C4-2B (cell line): ENCODE measurements at regions not wholly inside any gene's neighbourhood (a gene's known extent, or its start where the extent isn't known, plus 50 kb on each side); places are given as distances from the start of the nearest gene placed in this dataset.

Experiments used
- H3K27ac ChIP-seq: fragments of 450-650 bp; 2 replicates; pipeline ENCODE4 v1.5.1; 2017
- ZFX ChIP-seq: fragments of 450-650 bp; IDR thresholded peaks from 2 replicates; pipeline ENCODE4 v1.6.1; 2017
- TF ChIP-seq, protein P1 (sequence below): fragments of 450-650 bp; conservative IDR thresholded peaks from 2 replicates; pipeline ENCODE4 v1.5.1; 2017; ENCODE audit warnings: mild to moderate bottlenecking

DNA sequence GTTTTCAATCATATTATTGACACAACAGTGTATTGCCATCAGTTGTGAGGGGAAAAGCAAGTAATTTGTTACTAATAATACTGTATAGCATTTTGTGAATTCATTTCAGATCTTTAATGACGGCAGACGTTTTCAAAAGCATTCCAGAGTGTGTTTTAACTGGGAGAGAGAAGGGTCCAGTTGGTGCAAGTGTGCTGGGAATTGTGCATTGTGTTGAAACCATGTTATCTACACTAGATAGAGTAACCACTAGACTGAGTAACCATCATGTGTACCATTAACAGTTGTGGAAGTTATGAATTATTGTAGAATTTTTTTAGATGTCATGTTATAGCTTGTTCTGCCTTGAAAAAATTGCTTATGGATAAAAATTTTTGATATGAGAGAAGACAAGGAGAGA is 104.5 kb upstream of the VEGFC start:
- no peak overlapping the region for H3K27ac ChIP-seq

DNA sequence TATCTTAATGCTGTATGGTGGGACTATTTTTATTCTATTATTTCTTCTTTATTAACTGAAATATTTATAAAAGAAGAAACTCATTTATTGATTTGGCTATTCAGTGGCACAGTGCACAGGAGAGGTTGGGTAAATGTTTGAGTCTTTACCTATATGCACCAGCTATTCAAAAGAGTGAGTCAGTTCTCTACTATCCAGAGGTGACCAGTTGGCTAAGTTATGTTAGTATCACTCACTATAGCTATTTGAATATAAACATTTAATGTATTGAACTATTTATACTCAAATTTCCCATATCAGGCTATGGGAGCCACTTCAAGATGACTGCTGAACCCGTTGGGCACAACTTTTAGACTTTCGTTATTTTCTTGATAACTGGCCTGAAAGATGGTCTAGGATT is 106.1 kb upstream of the VEGFC start:
- TF ChIP-seq, protein P1, sequence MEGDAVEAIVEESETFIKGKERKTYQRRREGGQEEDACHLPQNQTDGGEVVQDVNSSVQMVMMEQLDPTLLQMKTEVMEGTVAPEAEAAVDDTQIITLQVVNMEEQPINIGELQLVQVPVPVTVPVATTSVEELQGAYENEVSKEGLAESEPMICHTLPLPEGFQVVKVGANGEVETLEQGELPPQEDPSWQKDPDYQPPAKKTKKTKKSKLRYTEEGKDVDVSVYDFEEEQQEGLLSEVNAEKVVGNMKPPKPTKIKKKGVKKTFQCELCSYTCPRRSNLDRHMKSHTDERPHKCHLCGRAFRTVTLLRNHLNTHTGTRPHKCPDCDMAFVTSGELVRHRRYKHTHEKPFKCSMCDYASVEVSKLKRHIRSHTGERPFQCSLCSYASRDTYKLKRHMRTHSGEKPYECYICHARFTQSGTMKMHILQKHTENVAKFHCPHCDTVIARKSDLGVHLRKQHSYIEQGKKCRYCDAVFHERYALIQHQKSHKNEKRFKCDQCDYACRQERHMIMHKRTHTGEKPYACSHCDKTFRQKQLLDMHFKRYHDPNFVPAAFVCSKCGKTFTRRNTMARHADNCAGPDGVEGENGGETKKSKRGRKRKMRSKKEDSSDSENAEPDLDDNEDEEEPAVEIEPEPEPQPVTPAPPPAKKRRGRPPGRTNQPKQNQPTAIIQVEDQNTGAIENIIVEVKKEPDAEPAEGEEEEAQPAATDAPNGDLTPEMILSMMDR: no peak
- H3K27ac ChIP-seq: no peak overlapping the region

More for the DNA sequence above, 104.5 kb upstream of the VEGFC start:
- TF ChIP-seq, protein P1: no peak
- TF ChIP-seq ZFX: no peak

DNA sequence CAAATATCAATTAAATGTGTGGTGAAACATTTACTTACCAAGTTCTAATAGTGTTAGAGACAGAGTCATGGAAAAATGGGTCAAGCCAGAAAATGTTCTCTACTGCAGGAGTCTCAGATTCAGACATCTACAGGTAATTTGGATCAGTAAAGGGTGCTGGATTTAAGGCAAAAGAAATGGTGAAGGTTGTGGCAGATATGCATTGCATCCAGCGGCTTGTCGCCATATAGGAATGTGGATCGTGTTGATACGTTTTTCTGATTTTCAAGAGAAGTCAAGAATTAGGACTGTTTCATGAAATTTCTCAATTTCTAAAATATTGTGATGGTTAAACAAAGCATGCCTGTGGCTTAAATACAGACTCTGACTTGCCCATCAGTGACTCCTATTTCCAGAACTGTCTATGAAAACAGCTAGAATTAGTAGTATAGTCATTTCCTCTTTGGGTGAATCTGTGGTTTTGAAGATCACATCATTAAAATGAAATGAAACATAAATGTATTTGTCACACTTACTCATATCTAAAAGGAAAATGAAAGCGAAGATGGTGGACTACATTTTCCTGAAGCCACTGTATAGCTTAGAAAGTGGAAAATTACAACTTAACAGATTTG is 110.1 kb upstream of the VEGFC start:
- no peak overlapping the region for H3K27ac ChIP-seq
- TF ChIP-seq, protein P1: no peak
- TF ChIP-seq ZFX: no peak

DNA sequence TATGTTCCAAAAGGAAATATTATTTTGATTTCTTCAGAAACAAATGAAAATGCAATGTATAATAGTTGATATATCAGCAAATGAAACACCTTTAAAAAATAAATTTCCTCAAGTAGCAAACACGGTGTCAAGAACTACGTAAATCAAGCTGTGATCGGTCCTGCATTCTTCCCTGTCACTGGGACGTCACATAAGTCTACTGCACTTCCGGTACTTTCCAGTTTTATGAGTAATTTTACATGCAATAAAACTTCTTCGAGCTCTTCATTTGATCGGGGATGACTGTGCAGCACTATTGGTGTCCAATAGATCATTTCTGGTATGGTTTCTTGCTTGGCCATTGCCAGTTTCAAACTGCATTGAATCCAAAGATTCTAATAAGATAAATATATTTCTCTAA is 114.0 kb upstream of the VEGFC start:
- TF ChIP-seq, protein P1: no peak
- TF ChIP-seq ZFX: no peak
- no peak overlapping the region for H3K27ac ChIP-seq

DNA sequence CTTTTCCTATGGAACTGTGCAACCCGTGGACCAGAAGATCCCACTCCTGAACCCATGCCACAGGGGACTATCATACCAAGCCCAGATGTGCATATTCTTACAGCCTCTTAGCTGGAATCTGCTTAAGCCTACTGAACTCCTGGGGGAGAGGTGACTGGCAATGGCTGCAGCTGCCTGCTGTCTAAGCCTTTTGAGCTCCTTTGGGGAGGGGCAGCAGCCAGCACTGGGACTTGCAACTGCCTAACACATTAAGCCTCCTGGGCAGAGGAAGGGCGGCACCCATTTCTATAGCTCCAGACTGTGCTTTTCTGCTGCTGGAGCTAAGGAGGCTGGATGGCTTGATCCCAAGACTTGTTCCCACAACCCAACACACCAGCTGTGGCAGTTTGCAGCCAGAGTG is 117.9 kb upstream of the VEGFC start:
- TF ChIP-seq ZFX: no peak
- TF ChIP-seq, protein P1: no peak
- no peak overlapping the region for H3K27ac ChIP-seq

DNA sequence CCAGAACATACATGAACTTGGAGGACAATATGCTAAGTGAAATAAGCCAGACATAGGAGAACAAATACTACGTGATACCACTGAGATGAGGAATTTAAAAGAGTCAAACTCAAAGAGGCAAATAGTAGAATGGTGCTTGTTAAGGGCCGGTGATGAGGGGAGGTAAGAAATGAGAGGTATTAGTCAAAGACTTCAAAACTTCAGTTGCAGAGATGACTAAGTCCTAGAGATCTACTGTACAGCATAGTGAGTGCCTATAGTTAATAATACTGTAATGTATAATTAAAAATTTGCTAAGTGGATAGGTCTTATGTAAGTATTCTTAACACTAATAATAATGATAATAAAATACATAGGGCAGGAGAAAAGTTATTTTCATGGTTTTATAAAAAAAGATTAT is 126.9 kb upstream of the VEGFC start:
- no peak overlapping the region for H3K27ac ChIP-seq

DNA sequence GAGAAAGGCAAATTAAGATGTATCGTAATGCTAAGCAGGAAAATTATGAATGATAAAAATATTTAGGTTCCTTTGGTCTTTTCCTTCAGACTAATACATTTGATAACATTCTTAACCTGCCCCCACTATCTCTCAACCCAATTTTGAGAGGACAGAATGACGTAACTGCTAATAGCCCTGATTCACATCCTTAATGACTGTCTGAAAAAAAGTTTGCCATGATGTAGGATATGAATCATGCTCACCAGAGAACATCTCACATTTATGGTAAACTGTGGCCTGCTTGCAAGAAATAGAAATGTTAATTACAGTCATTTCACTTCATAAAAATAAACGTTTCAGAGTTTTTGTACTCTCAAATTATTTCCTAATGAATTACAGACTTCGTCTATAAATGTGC is 128.0 kb upstream of the VEGFC start:
- no peak overlapping the region for H3K27ac ChIP-seq
- TF ChIP-seq, protein P1: no peak
- no peak for TF ChIP-seq ZFX

More for the DNA sequence above, 126.9 kb upstream of the VEGFC start:
- TF ChIP-seq, protein P1: no peak
- TF ChIP-seq ZFX: no peak
